ENCODE measurements at regions not wholly inside any gene's neighbourhood (a gene's known extent, or its start where the extent isn't known, plus 50 kb on each side); places are given as distances from the start of the nearest gene placed in this dataset.

GRCh38 chr14:101374373-101375338 lies 186.6 kb upstream of the DIO3 start:
- no peak for DNase-seq (ENCODE audit: low read depth)
- no peak overlapping the region for H3K4me3 ChIP-seq (ENCODE audit: control insufficient read depth, low read depth, low read length)
- TF ChIP-seq CTCF (conservative IDR thresholded peaks at IDR 0.05; ENCODE audit: control insufficient read depth, insufficient read depth, low read depth, low read length): no peak

- TF ChIP-seq CTCF (conservative IDR thresholded peaks at IDR 0.05; ENCODE audit: control insufficient read depth, insufficient read depth, low read depth, low read length): no peak
Measured at GRCh38 chr14:101377069-101377468, 184.2 kb upstream of the DIO3 start.

GRCh38 chr14:101379842-101380241 lies 181.5 kb upstream of the DIO3 start:
- no peak for TF ChIP-seq CTCF (conservative IDR thresholded peaks at IDR 0.05; ENCODE audit: control insufficient read depth, insufficient read depth, low read depth, low read length)
- DNase-seq (ENCODE audit: low read depth): no peak
- no peak overlapping the region for H3K4me3 ChIP-seq (ENCODE audit: control insufficient read depth, low read depth, low read length)

More at GRCh38 chr14:101377069-101377468, 184.2 kb upstream of the DIO3 start:
- H3K4me3 ChIP-seq (ENCODE audit: control insufficient read depth, low read depth, low read length): no peak overlapping the region
- no peak for DNase-seq (ENCODE audit: low read depth)

- H3K4me3 ChIP-seq (ENCODE audit: control insufficient read depth, low read depth, low read length): no peak overlapping the region
- no peak for TF ChIP-seq CTCF (conservative IDR thresholded peaks at IDR 0.05; ENCODE audit: control insufficient read depth, insufficient read depth, low read depth, low read length)
- no peak for DNase-seq (ENCODE audit: low read depth)
Measured at GRCh38 chr14:101380512-101380911, 180.8 kb upstream of the DIO3 start.

GRCh38 chr14:101380940-101381339 lies 180.4 kb upstream of the DIO3 start:
- H3K4me3 ChIP-seq (ENCODE audit: control insufficient read depth, low read depth, low read length): no peak overlapping the region
- no peak for DNase-seq (ENCODE audit: low read depth)
- TF ChIP-seq CTCF (conservative IDR thresholded peaks at IDR 0.05; ENCODE audit: control insufficient read depth, insufficient read depth, low read depth, low read length): no peak

GRCh38 chr14:101383737-101384338 lies 177.5 kb upstream of the DIO3 start:
- no peak for DNase-seq (ENCODE audit: low read depth)
- no peak overlapping the region for H3K4me3 ChIP-seq (ENCODE audit: control insufficient read depth, low read depth, low read length)
- no peak for TF ChIP-seq CTCF (conservative IDR thresholded peaks at IDR 0.05; ENCODE audit: control insufficient read depth, insufficient read depth, low read depth, low read length)
